DMS79 treated with DMSO at 0.1 percent for 48 hours (cell line): ENCODE measurements at regions not wholly inside any gene's neighbourhood (a gene's known extent, or its start where the extent isn't known, plus 50 kb on each side); places are given as distances from the start of the nearest gene placed in this dataset.
"Not testable (repeated sequence)": the region's sequence is repeated elsewhere in the genome, so short reads cannot be mapped to it uniquely, and the experiment has no call there.

Experiments used
- DNase-seq: peaks from one replicate; lab custom pipeline; 2025; lab: John Stamatoyannopoulos, UW

DNA sequence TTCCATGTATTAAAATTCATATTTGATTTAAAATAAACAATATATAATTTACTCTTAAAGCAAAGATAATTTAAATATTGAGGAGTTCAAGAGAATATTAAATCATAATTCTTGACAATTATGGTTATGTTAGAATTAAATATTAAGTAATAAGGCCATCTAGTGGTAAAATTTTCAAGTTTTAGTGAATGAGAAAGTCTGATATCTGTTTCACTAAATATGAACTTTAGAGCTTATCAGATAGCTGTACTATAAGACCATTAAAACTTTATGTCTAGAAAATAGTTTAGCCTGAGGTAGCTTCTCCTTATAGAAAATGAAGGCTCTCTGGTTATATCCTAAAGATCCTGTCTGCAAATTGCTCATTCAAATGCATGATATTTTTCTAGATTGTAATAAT, 152.1 kb upstream of the PRSS12 start:
- DNase-seq = not testable (repeated sequence)

DNA sequence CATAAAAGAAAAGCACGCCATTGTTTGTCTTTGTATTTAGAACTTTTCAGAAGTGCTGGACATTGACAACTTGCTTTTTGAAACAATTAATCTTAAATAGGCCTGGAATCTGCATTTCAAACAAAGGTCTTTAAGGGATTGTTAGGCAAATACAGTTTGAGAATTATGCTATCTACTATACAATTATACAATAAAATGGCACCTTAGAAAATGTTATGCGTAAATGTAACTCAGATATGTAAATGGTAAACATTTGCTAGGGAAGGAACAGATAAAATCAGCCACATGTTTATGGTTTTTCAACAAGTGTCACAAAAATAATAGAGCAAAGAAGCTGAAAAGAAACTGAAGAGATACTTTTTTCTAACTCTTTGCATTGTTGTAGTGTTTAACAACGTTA, 152.7 kb upstream of the PRSS12 start:
- DNase-seq = not testable (repeated sequence)

DNA sequence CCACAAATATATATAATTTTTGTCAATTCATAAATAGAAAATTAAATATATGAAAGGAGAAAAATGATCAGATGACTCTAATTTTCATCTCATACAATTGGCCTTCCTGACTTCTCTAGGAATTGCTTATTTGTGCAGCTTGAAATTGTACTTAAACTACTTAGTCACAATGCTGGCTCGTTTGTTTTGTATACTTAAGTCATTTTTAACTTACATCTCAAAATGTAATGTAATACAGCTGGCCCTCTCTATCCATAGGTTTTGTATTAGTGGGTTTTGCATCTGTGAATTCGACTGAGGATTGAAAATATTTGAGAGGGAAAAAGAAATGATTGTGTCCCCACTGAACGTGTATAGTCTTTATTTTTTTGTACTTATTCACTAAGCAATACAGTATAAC, 160.1 kb upstream of the PRSS12 start:
- not testable (repeated sequence) for DNase-seq

DNA sequence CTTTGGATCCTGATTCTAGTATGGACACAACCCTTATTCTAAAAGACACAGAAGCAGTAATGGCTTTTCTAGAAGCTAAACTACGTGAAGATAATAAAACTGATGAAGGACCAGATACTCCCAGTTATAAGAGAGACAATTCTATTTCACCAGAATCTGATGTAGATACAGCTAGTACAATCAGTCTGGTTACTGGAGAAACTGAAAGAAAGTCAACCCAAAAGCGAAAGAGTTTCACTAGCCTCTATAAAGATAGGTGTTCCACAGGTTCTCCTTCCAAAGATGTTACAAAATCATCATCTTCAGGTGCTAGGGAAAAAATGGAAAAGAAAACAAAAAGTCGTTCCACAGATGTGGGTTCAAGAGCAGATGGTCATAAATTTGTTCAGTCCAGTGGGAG, 161.5 kb upstream of the PRSS12 start:
- not testable (repeated sequence) for DNase-seq

DNA sequence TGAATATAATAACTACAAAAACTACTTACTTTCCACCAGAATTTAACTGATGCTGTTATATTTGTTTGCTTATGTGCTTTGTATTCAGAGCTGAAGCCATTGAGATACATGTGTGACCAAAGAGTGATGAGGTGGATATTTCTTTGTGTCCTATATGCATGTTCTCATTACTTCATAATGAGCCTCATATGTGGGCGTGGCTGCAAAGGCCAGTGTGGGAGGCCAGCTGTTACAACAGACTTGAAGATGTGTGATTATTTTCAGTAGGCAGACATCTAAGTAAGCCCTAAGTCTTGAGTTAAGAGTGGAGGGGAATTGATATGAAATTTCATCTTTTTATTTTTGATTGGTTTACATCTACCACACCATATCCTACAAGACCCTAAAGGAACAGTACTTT, 163.3 kb upstream of the PRSS12 start:
- DNase-seq = not testable (repeated sequence)

DNA sequence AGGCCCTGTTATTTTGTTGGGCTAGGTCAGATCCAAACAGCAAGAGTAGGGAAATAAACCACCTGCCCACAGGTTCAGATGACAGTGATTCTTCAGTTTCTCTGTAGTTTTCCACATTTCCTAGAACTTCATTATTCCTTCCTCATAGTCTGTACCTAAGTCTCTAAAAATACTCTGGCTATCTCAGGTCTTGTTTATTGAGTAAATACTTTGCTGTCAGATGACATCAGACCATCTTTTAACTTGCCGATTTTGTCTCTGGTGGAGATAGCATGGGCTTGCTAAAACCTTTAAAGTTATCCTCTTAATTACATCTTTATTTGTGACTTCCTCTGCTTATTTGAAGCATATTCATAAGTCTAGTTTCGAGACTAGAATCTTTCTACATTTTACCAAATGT, 155.1 kb upstream of the METTL14 start:
- DNase-seq = not testable (repeated sequence)

DNA sequence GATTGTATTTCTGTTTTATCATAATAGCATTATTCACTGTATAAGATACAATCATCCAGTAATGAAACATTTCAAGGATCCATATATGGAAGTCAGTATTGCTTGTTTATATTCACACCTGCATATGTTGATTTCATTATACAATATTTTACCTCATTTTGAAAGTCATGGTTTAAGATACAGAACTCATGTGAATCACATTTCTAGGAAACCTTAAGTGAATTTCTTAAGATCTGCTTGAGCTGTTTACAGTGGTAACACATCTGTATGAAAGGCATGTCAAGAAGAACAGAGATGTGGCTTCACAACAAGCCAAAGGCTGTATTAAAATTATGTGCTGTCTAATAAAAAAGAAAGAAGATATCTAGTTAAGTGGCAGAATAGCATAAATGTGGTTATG, 153.2 kb upstream of the METTL14 start:
- DNase-seq = not testable (repeated sequence)

DNA sequence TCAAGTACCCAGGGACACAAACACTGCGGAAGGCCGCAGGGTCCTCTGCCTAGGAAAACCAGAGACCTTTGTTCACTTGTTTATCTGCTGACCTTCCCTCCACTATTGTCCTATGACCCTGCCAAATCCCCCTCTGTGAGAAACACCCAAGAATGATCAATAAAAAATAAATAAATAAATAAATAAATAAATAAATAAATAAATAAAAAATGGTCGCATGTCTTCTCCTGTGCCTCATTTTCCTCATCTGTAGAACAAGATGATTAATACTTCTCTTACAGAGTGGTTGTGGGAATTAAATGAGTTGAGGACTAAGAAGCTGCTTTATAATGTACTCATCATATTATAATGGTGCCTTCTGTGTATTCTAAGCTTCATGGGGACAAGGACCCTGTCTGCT, 149.4 kb upstream of the METTL14 start:
- not testable (repeated sequence) for DNase-seq

DNA sequence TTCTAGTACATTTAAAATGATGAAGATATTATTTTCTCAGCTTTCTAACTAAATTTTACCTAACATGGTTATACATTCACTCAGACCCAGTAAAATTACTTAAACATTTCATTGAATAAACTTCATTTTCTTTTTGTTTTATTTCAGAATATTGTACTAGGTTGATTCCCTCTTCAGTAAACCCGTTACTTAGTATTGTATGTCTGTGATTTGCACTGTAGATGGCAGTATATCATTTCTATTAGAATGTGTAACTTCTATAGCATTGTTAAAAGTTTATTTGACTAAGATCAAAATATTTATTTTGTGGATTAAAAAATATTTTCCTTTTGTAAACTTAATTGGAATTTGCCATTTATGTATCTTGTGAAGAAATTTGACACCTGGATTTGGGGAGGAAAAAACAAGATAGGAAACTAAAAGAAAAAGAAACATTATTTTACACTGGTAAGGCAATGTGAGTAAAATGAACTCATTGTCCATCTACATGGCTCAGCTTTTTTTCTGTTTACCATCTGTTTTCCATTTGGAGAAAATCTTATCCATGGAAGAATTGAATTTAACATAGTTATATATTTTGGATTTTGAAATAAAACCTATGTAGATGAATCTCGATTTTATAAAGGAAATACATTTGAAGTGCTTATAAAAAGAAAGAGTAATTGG, 145.6 kb upstream of the METTL14 start:
- peak; percentile 4 for DNase-seq

DNA sequence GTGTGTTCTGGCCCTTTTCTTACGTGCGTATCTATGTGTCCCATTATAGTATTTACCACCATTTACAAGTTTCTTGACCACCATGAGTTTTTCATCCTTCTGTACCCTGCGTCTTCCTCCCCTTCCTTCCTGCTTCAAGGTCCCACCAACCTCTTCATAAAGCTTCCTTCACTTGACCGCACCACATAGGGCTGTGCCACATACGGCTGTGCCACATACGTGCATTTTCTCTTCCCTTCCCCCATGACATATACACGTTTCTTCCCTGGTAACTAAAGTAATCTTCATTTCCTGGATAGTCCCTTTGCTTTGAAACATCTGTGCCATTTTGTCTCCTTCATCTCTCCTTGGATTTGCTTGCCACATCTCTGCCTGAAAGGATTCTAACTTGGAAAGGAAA, 128.6 kb upstream of the METTL14 start:
- DNase-seq = not testable (repeated sequence)

DNA sequence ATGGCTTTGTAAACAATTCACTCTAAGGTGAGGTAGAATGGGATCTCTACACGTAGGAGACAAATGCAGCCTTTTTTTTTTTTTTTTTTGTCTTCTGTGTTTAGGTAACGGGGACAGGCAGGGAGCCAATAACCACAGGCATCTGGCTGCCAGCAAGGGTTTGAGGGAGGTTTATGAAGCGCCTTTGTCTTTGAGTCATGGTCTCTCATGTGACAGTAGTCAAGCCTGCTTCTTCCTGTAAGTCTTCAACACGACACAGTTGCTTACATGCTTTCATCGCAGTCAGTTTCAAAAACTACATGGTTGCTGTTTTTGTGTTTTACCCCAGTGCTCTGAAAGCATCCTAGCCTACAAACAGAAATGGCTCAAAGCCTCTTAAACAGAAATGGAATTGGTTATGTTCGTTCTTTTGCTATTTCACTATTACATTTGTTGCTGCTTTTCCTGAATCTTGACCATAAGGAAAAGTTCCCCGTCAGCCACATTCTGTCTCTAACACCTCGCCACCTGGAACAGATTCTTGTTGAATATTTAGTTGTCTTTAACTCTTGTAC, 127.8 kb upstream of the METTL14 start:
- DNase-seq = peak; percentile 57

DNA sequence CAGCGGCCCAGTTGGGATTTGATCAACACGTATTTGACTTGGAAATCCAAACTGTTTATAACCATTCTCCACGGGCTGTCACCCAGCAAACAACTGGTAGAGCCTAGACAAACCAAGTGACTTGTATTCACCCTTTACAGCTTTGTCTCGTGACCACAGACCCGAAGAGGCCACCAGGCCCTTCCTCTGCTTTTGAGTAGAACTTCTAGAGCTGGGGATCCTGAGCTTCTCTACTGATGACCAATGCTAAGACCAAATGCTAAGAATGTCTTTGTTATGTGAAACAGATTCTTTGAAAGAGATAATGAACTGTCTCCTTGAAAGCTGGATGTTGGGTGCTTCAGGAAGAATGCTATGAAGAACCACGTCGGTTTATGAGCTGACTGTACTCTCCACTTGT, 127.0 kb upstream of the METTL14 start:
- not testable (repeated sequence) for DNase-seq

DNA sequence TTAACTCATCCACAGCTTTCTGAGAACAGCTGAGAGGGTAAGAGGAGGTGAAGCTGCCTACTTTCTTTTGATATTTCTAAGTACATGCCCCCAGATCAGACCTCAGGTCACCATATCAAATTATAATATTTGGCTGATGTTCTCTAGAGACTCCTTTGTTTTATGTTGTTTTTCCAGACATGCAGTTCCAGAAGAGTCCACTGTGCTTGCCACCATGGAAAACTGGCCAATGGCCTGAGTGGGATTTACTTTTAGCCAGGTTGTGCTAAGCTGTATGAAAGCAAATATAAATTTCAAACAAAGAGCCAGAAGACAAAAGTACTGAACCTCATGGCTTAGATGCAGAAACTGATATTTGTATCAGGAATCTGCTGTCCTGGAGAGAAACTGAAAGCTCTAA, 123.6 kb upstream of the METTL14 start:
- not testable (repeated sequence) for DNase-seq

DNA sequence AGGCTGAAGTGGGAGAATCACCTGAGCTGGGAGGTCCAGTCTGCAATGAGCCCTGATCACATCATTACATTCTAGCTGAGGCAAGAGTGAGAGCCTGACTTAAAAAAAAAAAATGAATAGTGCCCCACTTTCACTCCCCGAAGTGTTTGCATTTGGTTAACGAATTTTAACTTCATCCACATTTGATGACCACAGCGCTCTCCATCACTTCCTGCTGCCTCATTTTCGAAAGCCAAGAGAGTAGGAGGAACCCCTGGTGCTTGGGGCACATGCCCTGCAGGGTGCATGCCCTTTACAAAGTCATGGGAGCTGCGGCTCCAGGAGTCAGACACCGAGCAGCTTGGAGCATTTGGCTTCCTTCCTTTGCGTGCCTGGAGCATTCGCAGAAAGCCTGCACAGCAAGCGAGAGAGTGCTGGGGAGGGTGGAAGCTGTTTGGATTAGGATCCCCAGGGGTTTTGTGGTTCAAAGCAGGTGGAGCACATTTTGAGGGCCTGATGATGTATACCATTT, 119.1 kb upstream of the METTL14 start:
- peak; percentile 76 for DNase-seq

DNA sequence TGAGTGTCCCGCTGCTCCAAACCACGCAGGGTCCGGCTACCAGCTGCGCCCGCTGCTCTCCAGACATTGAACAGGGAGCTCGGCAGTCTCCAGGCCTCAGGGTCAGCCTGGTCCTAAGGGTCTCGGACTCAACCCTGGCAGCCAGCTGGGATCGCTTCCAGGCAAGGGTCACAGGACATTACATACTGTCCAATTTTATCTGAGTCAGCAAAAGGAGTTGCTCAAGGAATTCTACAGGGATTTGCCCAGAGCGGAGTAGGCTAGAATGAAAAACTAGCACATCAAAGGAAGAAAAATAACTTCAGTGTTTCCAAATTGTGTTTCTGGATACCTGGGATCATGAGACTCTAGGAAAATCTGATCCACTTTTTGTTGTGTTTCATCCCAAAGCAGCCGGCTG, 112.2 kb upstream of the METTL14 start:
- not testable (repeated sequence) for DNase-seq

DNA sequence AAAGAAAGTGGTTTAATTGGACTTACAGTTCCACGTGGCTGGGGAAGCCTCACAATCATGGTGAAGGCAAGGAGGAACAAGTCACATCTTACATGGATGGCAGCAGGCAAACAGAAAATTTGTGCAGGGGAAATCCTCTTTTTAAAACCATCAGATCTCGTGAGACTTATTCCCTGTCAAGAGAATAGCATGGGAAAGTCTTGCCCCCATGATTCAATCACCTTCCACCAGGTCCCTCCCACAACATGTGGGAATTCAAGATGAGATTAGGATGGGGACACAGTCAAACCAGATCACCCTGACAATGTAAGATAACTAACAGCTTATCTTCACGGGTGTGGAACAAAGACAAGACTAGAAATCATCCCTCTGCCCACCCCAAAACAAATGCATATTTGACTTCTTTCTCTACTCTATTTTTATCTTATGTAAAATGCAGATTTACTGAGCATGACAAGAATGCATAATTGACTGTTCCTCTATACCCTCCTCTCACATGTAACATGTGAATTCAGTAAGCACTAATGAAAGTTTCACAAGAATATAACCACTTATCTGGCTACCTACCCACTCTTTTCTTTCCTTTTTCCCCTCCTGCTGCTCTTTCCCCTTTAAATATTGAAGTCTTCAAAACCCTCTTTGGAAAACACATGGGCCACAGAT, 110.8 kb upstream of the METTL14 start:
- DNase-seq = not testable (repeated sequence)

DNA sequence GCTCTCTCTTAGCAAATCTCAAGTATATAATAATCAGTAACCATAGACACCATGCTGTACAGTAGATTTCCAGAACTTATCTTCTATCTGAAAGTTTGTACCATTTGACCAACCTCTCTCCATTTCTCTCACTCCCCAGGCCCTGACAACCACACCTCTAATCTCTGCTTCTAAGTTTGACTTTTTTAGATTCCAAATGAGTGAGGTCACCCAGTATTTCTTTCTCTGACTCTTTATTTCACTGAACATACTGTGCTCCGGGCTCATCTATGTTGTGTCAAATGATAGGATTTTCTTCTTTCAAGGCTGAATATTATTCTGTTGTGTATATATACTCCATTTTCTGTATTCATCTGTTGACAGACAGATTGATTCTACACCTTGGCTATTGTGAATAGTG, 110.1 kb upstream of the METTL14 start:
- not testable (repeated sequence) for DNase-seq

DNA sequence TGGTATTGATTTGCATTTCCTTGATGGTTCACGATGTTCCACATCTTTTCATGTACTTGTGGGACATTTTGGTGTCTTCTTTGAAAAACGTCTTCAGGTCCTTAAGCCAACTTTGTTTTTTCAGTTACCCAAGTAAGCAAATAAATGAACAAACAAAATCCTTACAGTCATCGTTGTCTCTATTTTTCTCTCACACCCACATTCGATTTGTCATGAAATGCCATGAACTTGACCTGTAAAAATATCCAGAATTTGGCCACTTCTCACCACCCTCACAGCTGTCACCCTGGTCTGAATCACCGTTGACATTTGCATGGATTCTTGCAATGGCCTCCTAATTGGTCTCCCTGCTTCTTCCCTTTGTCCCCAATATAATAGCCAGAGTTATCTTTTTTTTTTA, 109.5 kb upstream of the METTL14 start:
- DNase-seq = not testable (repeated sequence)

DNA sequence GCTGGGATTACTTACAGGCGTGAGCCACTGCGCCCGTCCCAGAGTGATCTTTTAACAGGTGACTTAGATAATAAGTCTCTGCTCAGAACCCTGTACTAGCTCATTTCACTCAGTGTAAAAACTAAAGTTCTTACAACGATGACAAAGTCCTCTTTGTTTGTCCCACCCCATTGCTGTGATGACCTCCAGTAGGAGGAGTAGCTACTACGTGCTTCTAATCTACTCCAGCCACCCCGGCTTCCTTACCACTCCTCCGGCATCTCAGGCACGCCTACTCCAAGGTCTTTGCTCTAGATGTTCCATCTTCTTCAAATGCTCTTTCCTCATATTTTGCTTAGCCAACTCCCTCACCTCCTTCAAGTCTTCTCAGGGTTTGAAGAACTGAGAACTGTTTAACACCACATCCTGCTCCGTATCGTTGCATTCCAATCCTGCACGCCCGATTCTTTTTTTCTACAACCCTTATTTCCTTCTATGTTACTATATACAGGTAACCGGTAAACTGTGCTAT, 108.4 kb upstream of the METTL14 start:
- not testable (repeated sequence) for DNase-seq

DNA sequence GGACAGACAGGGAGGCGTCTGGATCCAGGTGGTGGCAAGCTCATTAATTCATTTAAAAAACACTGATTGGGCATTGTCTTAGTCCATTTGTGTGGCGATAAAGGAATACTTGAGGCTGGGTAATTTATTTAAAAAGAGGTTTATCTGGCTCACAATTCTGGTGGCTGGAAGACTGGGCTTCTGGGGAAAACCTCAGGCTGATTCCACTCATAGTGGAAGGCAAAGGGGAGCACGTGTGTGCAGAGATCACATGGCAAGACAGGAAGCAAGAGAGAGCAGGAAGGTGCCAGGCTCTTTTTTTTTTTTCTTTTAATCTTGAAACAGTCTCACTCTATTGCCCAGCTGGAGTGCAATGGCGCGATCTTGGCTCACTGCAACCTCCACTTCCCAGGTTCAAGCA, 100.2 kb upstream of the METTL14 start:
- DNase-seq = no peak

DNA sequence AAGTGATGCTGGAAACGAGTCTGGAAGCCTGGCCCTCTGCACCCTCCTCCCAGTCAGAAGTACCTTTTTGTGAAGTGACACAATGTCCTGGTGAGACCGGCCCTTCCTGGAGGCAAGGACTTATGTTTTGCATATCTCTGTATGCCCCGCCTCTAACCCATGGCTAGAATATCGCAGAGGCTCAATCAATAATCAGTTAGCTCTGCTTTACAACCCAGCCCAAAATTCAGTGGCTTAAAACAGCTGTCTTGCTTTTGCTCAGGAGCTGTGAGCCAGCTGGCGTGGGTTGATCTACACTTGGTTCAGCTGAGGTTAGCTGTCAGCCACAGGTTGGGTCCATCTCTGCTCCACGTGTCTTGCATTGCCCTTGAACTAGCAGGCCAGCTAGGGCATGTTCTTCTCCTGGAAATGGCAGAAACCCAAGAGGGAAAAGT, 98.8 kb upstream of the METTL14 start:
- DNase-seq = peak; percentile 39

DNA sequence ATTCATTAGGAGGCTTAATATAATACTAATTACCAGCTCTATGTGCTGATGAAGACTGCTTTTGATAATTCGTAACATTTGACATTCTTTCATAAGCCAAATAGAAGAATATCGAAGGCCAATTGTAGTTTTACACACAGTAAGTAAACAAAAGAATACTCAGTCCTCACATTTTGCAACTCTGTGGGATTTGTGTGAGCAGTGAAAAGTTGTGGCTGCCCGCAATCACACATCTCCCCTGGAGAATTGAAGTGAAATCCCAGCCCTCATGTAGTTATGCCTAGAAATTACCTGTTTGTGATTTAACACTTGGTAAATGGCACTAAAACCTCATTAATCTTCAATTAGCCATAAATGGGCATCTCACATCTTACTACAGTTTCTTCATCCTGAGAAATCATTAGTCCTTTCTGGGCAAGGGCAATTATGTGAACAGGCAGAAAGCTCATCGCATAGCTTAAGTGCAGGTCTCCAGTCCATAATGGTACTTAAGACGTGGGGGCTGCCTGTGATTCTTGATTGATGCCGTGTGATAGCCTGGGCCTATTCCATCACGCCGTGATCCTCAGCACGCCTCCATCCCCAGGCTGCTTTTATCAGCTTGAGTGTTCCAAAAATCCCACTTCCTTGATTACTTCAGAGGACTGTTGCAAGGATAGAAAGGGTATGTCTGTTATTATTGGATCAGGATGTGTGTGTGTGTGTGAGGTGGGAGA, 97.9 kb upstream of the METTL14 start:
- peak; percentile 55 for DNase-seq
